ENCODE measurements at regions not wholly inside any gene's neighbourhood (a gene's known extent, or its start where the extent isn't known, plus 50 kb on each side); places are given as distances from the start of the nearest gene placed in this dataset.

- TF ChIP-seq CTCF (IDR thresholded peaks at IDR 0.05; ENCODE audit: low read length): no peak
- no peak for TF ChIP-seq EZH2 (optimal IDR thresholded peaks at IDR 0.05; ENCODE audit: low read depth, low read length)
Measured at GRCh38 chr22:47389201-47389600, 626.8 kb downstream of the TBC1D22A start.

Data from MM.1S (cell line).